ENCODE measurements at regions not wholly inside any gene's neighbourhood (a gene's known extent, or its start where the extent isn't known, plus 50 kb on each side); places are given as distances from the start of the nearest gene placed in this dataset.

DNA sequence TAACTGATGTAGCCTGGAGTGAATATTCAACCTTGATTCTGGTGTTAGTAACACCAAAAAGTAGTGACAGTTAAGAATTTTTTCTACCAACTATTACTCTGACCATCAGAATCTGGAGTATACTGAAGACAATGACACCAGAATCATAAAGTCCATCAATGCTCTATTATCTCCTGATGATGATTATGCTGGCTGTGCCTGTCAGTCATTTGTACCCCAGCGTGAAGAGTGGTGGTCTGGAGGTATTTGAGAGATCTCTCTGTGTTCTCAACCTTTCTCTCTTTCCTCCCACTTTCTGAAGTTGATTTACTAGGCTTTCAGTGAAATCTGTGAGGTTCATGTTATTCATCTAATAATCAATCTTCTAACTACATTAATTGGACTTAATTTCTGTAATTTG, 615.4 kb downstream of the SLC16A7 start:
- TF ChIP-seq FOXM1 (IDR thresholded peaks at IDR 0.05; ENCODE audit: borderline replicate concordance) (no peak), TARDBP (IDR thresholded peaks at IDR 0.05) (no peak), ELF4 (IDR thresholded peaks at IDR 0.05) (no peak), NFRKB (IDR thresholded peaks at IDR 0.05) (no peak), BHLHE40 (IDR thresholded peaks at IDR 0.05; ENCODE audit: borderline replicate concordance) (no peak), SUZ12 (IDR thresholded peaks at IDR 0.05) (no peak), SP1 (IDR thresholded peaks at IDR 0.05) (no peak), ARNT (IDR thresholded peaks at IDR 0.05) (no peak), ZNF384 (IDR thresholded peaks at IDR 0.05) (no peak), L3MBTL2 (conservative IDR thresholded peaks at IDR 0.05) (no peak), HDGF (IDR thresholded peaks at IDR 0.05; ENCODE audit: borderline replicate concordance) (no peak), FOXA1 (IDR thresholded peaks at IDR 0.05) (no peak)
- TF ChIP-seq, protein P1, sequence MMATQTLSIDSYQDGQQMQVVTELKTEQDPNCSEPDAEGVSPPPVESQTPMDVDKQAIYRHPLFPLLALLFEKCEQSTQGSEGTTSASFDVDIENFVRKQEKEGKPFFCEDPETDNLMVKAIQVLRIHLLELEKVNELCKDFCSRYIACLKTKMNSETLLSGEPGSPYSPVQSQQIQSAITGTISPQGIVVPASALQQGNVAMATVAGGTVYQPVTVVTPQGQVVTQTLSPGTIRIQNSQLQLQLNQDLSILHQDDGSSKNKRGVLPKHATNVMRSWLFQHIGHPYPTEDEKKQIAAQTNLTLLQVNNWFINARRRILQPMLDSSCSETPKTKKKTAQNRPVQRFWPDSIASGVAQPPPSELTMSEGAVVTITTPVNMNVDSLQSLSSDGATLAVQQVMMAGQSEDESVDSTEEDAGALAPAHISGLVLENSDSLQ (IDR thresholded peaks at IDR 0.05), result no peak

Data from HEK293T (cell line).